Kasumi-1 (cell line): ENCODE measurements at regions not wholly inside any gene's neighbourhood (a gene's known extent, or its start where the extent isn't known, plus 50 kb on each side); places are given as distances from the start of the nearest gene placed in this dataset.
"Not testable (repeated sequence)": the region's sequence is repeated elsewhere in the genome, so short reads cannot be mapped to it uniquely, and the experiment has no call there.

Source experiments
- DNase-seq, 2 experiments: peaks; one replicate each; lab custom pipeline; 2025; lab: John Stamatoyannopoulos, UW

- no peak for DNase-seq
Measured at GRCh38 chr6:167470101-167470835, 145.4 kb downstream of the TTLL2 start.

GRCh38 chr6:167470836-167471547 lies 146.1 kb downstream of the TTLL2 start:
- DNase-seq, result no peak

GRCh38 chr6:167471548-167471930 lies 146.7 kb downstream of the TTLL2 start:
- DNase-seq, result no peak

- no peak for DNase-seq
Measured at GRCh38 chr6:167472148-167472547, 147.3 kb downstream of the TTLL2 start.

GRCh38 chr6:167472880-167473279 lies 148.0 kb downstream of the TTLL2 start:
- DNase-seq, result no peak

- DNase-seq, result no peak
Measured at GRCh38 chr6:167474171-167474570, 149.3 kb downstream of the TTLL2 start.

GRCh38 chr6:167474725-167475124 lies 149.8 kb downstream of the TTLL2 start:
- DNase-seq, result no peak

- no peak for DNase-seq
Measured at GRCh38 chr6:167475947-167476346, 151.1 kb downstream of the TTLL2 start.

GRCh38 chr6:167476844-167477595 lies 152.1 kb downstream of the TTLL2 start:
- DNase-seq, result no peak

GRCh38 chr6:167477688-167478087 lies 152.8 kb downstream of the TTLL2 start:
- DNase-seq, result no peak

- no peak for DNase-seq
Measured at GRCh38 chr6:167479301-167479700, 154.4 kb downstream of the TTLL2 start.

GRCh38 chr6:167479901-167480648 lies 155.2 kb downstream of the TTLL2 start:
- DNase-seq, result no peak

- no peak for DNase-seq
Measured at GRCh38 chr6:167481307-167481926, 156.5 kb downstream of the TTLL2 start.

GRCh38 chr6:167482801-167483200 lies 157.9 kb downstream of the TTLL2 start:
- DNase-seq, result not testable (repeated sequence)

- no peak for DNase-seq
Measured at GRCh38 chr6:167485186-167485978, 160.5 kb downstream of the TTLL2 start.

GRCh38 chr6:167487749-167488664 lies 163.1 kb downstream of the TTLL2 start:
- no peak for DNase-seq

GRCh38 chr6:167491438-167492099 lies 166.7 kb downstream of the TTLL2 start:
- DNase-seq, result no peak

- no peak for DNase-seq
Measured at GRCh38 chr6:167492100-167492449, 167.2 kb downstream of the TTLL2 start.

- no peak for DNase-seq
Measured at GRCh38 chr6:167493310-167493709, 168.4 kb downstream of the TTLL2 start.
